Activated naive CD4-positive, alpha-beta T cell treated with Interleukin-2 at 50 U/mL for 16 hours (primary cell): ENCODE measurements at regions not wholly inside any gene's neighbourhood (a gene's known extent, or its start where the extent isn't known, plus 50 kb on each side); places are given as distances from the start of the nearest gene placed in this dataset.
"Not testable (repeated sequence)": the region's sequence is repeated elsewhere in the genome, so short reads cannot be mapped to it uniquely, and the experiment has no call there.

Experiments used
- DNase-seq: peaks from one replicate; pipeline ENCODE4 v3.0.0-alpha.2; 2020

- no peak for DNase-seq
These were observed 379.3 kb downstream of the MAFB start for GRCh38 chr20:40309731-40310130.

- no peak for DNase-seq
These were observed 381.0 kb downstream of the MAFB start for GRCh38 chr20:40307997-40308396.

GRCh38 chr20:40307268-40307667 is 381.8 kb downstream of the MAFB start:
- DNase-seq, result no peak

- no peak for DNase-seq
These were observed 383.7 kb downstream of the MAFB start for GRCh38 chr20:40305303-40305702.

GRCh38 chr20:40304119-40304613 is 384.9 kb downstream of the MAFB start:
- DNase-seq, result no peak

GRCh38 chr20:40294747-40295146 is 394.3 kb downstream of the MAFB start:
- DNase-seq, result no peak

- no peak for DNase-seq
These were observed 394.9 kb downstream of the MAFB start for GRCh38 chr20:40294175-40294574.

GRCh38 chr20:40293740-40294139 is 395.3 kb downstream of the MAFB start:
- DNase-seq, result no peak

- DNase-seq, result no peak
These were observed 397.4 kb downstream of the MAFB start for GRCh38 chr20:40291493-40292135.

- no peak for DNase-seq
These were observed 401.4 kb downstream of the MAFB start for GRCh38 chr20:40287683-40288082.

- DNase-seq, result no peak
These were observed 402.0 kb downstream of the MAFB start for GRCh38 chr20:40286975-40287531.

GRCh38 chr20:40284611-40285010 is 404.4 kb downstream of the MAFB start:
- no peak for DNase-seq

GRCh38 chr20:40283689-40284088 is 405.3 kb downstream of the MAFB start:
- DNase-seq, result no peak

GRCh38 chr20:40282941-40283340 is 406.1 kb downstream of the MAFB start:
- no peak for DNase-seq

GRCh38 chr20:40282541-40282940 is 406.5 kb downstream of the MAFB start:
- no peak for DNase-seq

- DNase-seq, result no peak
These were observed 408.4 kb downstream of the MAFB start for GRCh38 chr20:40280616-40281015.

- DNase-seq, result no peak
These were observed 409.6 kb downstream of the MAFB start for GRCh38 chr20:40279390-40279789.

- DNase-seq, result no peak
These were observed 410.4 kb downstream of the MAFB start for GRCh38 chr20:40278673-40279072.

- no peak for DNase-seq
These were observed 412.7 kb downstream of the MAFB start for GRCh38 chr20:40276301-40276700.

- no peak for DNase-seq
These were observed 413.3 kb downstream of the MAFB start for GRCh38 chr20:40275738-40276137.

GRCh38 chr20:40274912-40275533 is 414.0 kb downstream of the MAFB start:
- no peak for DNase-seq

- not testable (repeated sequence) for DNase-seq
These were observed 419.8 kb downstream of the MAFB start for GRCh38 chr20:40269274-40269673.

- DNase-seq, result no peak
These were observed 420.5 kb downstream of the MAFB start for GRCh38 chr20:40268321-40269075.
